GM21619 (cell line): ENCODE measurements at regions not wholly inside any gene's neighbourhood (a gene's known extent, or its start where the extent isn't known, plus 50 kb on each side); places are given as distances from the start of the nearest gene placed in this dataset.
"Not testable (repeated sequence)": the region's sequence is repeated elsewhere in the genome, so short reads cannot be mapped to it uniquely, and the experiment has no call there.

Experiments
- ATAC-seq: cut with Tn5 transposase; IDR thresholded peaks from one replicate; pipeline ENCODE4 v1.9.1; 2021; ENCODE audit not compliant: unreplicated experiment

- no peak for ATAC-seq
These were observed 194.0 kb upstream of the VWC2 start for GRCh38 chr7:49579408-49579807.

GRCh38 chr7:49580000-49580399, 193.4 kb upstream of the VWC2 start:
- no peak for ATAC-seq

GRCh38 chr7:49580761-49581160, 192.7 kb upstream of the VWC2 start:
- ATAC-seq = no peak

GRCh38 chr7:49583440-49583839, 190.0 kb upstream of the VWC2 start:
- ATAC-seq = no peak

- no peak for ATAC-seq
These were observed 176.5 kb upstream of the VWC2 start for GRCh38 chr7:49596701-49597491.

GRCh38 chr7:49597805-49598204, 175.6 kb upstream of the VWC2 start:
- no peak for ATAC-seq

- ATAC-seq = no peak
These were observed 161.5 kb upstream of the VWC2 start for GRCh38 chr7:49611951-49612350.

GRCh38 chr7:49613759-49614158, 159.7 kb upstream of the VWC2 start:
- ATAC-seq = no peak

GRCh38 chr7:49614974-49615373, 158.5 kb upstream of the VWC2 start:
- ATAC-seq = not testable (repeated sequence)

- no peak for ATAC-seq
These were observed 155.4 kb upstream of the VWC2 start for GRCh38 chr7:49618028-49618427.

GRCh38 chr7:49623943-49624342, 149.5 kb upstream of the VWC2 start:
- ATAC-seq = no peak

- ATAC-seq = no peak
These were observed 148.8 kb upstream of the VWC2 start for GRCh38 chr7:49624611-49625010.

GRCh38 chr7:49630513-49630912, 142.9 kb upstream of the VWC2 start:
- no peak for ATAC-seq

GRCh38 chr7:49631071-49631815, 142.2 kb upstream of the VWC2 start:
- no peak for ATAC-seq

- no peak for ATAC-seq
These were observed 141.5 kb upstream of the VWC2 start for GRCh38 chr7:49631960-49632359.

- ATAC-seq = no peak
These were observed 137.6 kb upstream of the VWC2 start for GRCh38 chr7:49635800-49636199.

GRCh38 chr7:49636400-49636799, 137.0 kb upstream of the VWC2 start:
- no peak for ATAC-seq

- ATAC-seq = no peak
These were observed 135.3 kb upstream of the VWC2 start for GRCh38 chr7:49638166-49638565.

- no peak for ATAC-seq
These were observed 134.3 kb upstream of the VWC2 start for GRCh38 chr7:49639068-49639593.

GRCh38 chr7:49639808-49640207, 133.6 kb upstream of the VWC2 start:
- no peak for ATAC-seq

- no peak for ATAC-seq
These were observed 130.1 kb upstream of the VWC2 start for GRCh38 chr7:49643321-49643720.

GRCh38 chr7:49643736-49644135, 129.7 kb upstream of the VWC2 start:
- no peak for ATAC-seq
